Mesenchymal stem cell (in vitro differentiated cells and primary cell): ENCODE measurements at regions not wholly inside any gene's neighbourhood (a gene's known extent, or its start where the extent isn't known, plus 50 kb on each side); places are given as distances from the start of the nearest gene placed in this dataset.
A peak's percentile ranks its signal among the peaks of the same experiment; 100 is the strongest.

ENCODE experiments used
- DNase-seq: peaks from one replicate; pipeline ENCODE4 v3.0.0-alpha.2; 2013
- H2AFZ ChIP-seq: one replicate; pipeline ENCODE4 v1.6.1; 2013; ENCODE audit warnings: low read depth, mild to moderate bottlenecking, control low read depth, inconsistent platforms, low read length, moderate library complexity
- H2AK5ac ChIP-seq: 2 replicates; pipeline ENCODE4 v1.6.1; 2013; ENCODE audit warnings: low read length, moderate library complexity, mild to moderate bottlenecking, inconsistent platforms; ENCODE audit not compliant: severe bottlenecking
- H2BK120ac ChIP-seq: one replicate; pipeline ENCODE4 v1.6.1; 2013; ENCODE audit warnings: low read depth, mild to moderate bottlenecking, inconsistent platforms, low read length, moderate library complexity
- H2BK12ac ChIP-seq, 2 experiments: one replicate each; pipeline ENCODE4 v1.6.1; 2013; ENCODE audit warnings: inconsistent platforms in 2 of 2, low read length in 2 of 2, mild to moderate bottlenecking in 2 of 2, moderate library complexity in 2 of 2, control low read depth in 1 of 2
- H2BK15ac ChIP-seq: one replicate; pipeline ENCODE4 v1.6.1; 2013; ENCODE audit warnings: mild to moderate bottlenecking, low read depth, inconsistent platforms; ENCODE audit not compliant: poor library complexity, severe bottlenecking
- H2BK5ac ChIP-seq: 2 replicates; pipeline ENCODE4 v1.6.1; 2013; ENCODE audit warnings: low read depth, mild to moderate bottlenecking, low read length, control low read depth, inconsistent platforms; ENCODE audit not compliant: poor library complexity, severe bottlenecking
- H3K14ac ChIP-seq, 2 experiments: one replicate each; pipeline ENCODE4 v1.6.1; 2013; ENCODE audit warnings: inconsistent platforms in 2 of 2, low read length in 2 of 2, control low read depth in 1 of 2, mild to moderate bottlenecking in 1 of 2, moderate library complexity in 1 of 2
- H3K18ac ChIP-seq, 2 experiments: one replicate each; pipeline ENCODE4 v1.6.1; 2013; ENCODE audit warnings: inconsistent platforms in 2 of 2, low read length in 2 of 2, control low read depth in 1 of 2, low read depth in 1 of 2, mild to moderate bottlenecking in 1 of 2
- H3K23ac ChIP-seq, 2 experiments: one replicate each; pipeline ENCODE4 v1.6.1; 2013; ENCODE audit warnings: inconsistent platforms in 2 of 2, low read length in 2 of 2, mild to moderate bottlenecking in 2 of 2, moderate library complexity in 2 of 2, control low read depth in 1 of 2
- H3K27ac ChIP-seq: 2 replicates; pipeline ENCODE4 v1.5.1; 2013; ENCODE audit warnings: mild to moderate bottlenecking, moderate library complexity, low read length, control low read depth, inconsistent platforms; ENCODE audit not compliant: poor library complexity, severe bottlenecking
- H3K27me3 ChIP-seq, 2 experiments: 2 replicates each; pipeline versions ENCODE4 v1.6.1 to v1.7.0; 2013; ENCODE audit warnings: low read length in 2 of 2, mild to moderate bottlenecking in 2 of 2, moderate library complexity in 2 of 2, control low read depth in 1 of 2, inconsistent platforms in 1 of 2; ENCODE audit not compliant: control insufficient read depth in 1 of 2, insufficient read depth in 1 of 2
- H3K36me3 ChIP-seq, 2 experiments: 2 replicates each; pipeline versions ENCODE4 v1.6.1 to v1.7.0; 2013; ENCODE audit warnings: low read length in 2 of 2, control low read depth in 1 of 2, inconsistent platforms in 1 of 2, low read depth in 1 of 2, mild to moderate bottlenecking in 1 of 2; ENCODE audit not compliant: insufficient read depth in 2 of 2, control insufficient read depth in 1 of 2
- H3K4ac ChIP-seq, 2 experiments: one replicate each; pipeline ENCODE4 v1.6.1; 2013; ENCODE audit warnings: inconsistent platforms in 2 of 2, low read length in 2 of 2, mild to moderate bottlenecking in 2 of 2, moderate library complexity in 2 of 2, control low read depth in 1 of 2, low read depth in 1 of 2
- H3K4me1 ChIP-seq: 2 replicates; pipeline ENCODE4 v1.6.1; 2013; ENCODE audit warnings: low read depth, low read length, control low read depth; ENCODE audit not compliant: control insufficient read depth, insufficient read depth
- H3K4me2 ChIP-seq: 2 replicates; pipeline ENCODE4 v1.6.1; 2013; ENCODE audit warnings: low read length, mild to moderate bottlenecking, inconsistent platforms; ENCODE audit not compliant: poor library complexity, severe bottlenecking
- H3K4me3 ChIP-seq, 2 experiments: 2 replicates each; pipeline versions ENCODE4 v1.5.1 to v1.7.0; 2013; ENCODE audit warnings: low read length in 2 of 2, mild to moderate bottlenecking in 2 of 2, control low read depth in 1 of 2, low read depth in 1 of 2; ENCODE audit not compliant: insufficient read depth in 1 of 2
- H3K79me1 ChIP-seq: replicated peaks from 2 replicates; pipeline ENCODE4 v1.6.1; 2013; ENCODE audit warnings: mild to moderate bottlenecking, control low read depth, low read length, inconsistent platforms; ENCODE audit not compliant: poor library complexity, severe bottlenecking
- H3K9ac ChIP-seq: 2 replicates; pipeline ENCODE4 v1.7.0; 2013; ENCODE audit warnings: mild to moderate bottlenecking, low read length, moderate library complexity
- H3K9me3 ChIP-seq: 2 replicates; pipeline ENCODE4 v1.7.0; 2013; ENCODE audit warnings: mild to moderate bottlenecking, low read length; ENCODE audit not compliant: control insufficient read depth
- H4K8ac ChIP-seq: one replicate; pipeline ENCODE4 v1.6.1; 2013; ENCODE audit warnings: inconsistent platforms, mild to moderate bottlenecking, low read length, moderate library complexity
- H4K91ac ChIP-seq: one replicate; pipeline ENCODE4 v1.6.1; 2013; ENCODE audit warnings: mild to moderate bottlenecking, low read length, inconsistent platforms
- WGBS: methylation state at CpG from one replicate; pipeline ENCODE4 v1.1.7; 2013; ENCODE audit warnings: mixed read lengths; 5-methylcytosine and 5-hydroxymethylcytosine counted together

GRCh38 chr6:165987483-165988301 lies 180.0 kb downstream of the TBXT start:
- H3K4me2 ChIP-seq, result peak overlapping the region; percentile 99
- no peak overlapping the region for H2AK5ac ChIP-seq
- H4K91ac ChIP-seq, result no peak overlapping the region
- H3K14ac ChIP-seq, result no peak overlapping the region
- WGBS, result under 1% methylated on average over 34 of the region's 51 CpGs
- H2AFZ ChIP-seq, result no peak overlapping the region
- H3K4ac ChIP-seq, result no peak overlapping the region
- H3K9me3 ChIP-seq, result no peaks in the 10 kb centered on the region
- H3K18ac ChIP-seq, result peak overlapping the region in 1 of 2 experiments; percentile 34
- peak overlapping the region; percentile 57 for H3K9ac ChIP-seq
- no peak overlapping the region for H3K27ac ChIP-seq
- peak overlapping the region; percentile 53 to 77 for H3K4me3 ChIP-seq
- no peak overlapping the region for H2BK15ac ChIP-seq
- H2BK5ac ChIP-seq, result no peak overlapping the region
- no peaks in the 10 kb centered on the region for H3K36me3 ChIP-seq
- no peak overlapping the region for H3K23ac ChIP-seq
- DNase-seq, result peak; percentile 90
- H2BK12ac ChIP-seq, result no peak overlapping the region
- H3K4me1 ChIP-seq, result peaks cover 29% of the 10 kb centered on the region
- H4K8ac ChIP-seq, result no peak overlapping the region
- peaks cover 49 to 69% of the 10 kb centered on the region in 2 experiments for H3K27me3 ChIP-seq
- no peak overlapping the region for H2BK120ac ChIP-seq
- no peaks in the 10 kb centered on the region for H3K79me1 ChIP-seq

GRCh38 chr6:165986914-165987482 lies 180.7 kb downstream of the TBXT start:
- H2BK120ac ChIP-seq, result no peak overlapping the region
- H3K4me2 ChIP-seq, result peak overlapping the region; percentile 99
- no peak overlapping the region for H3K18ac ChIP-seq
- H3K9ac ChIP-seq, result peak overlapping the region; percentile 57
- peaks cover 49 to 69% of the 10 kb centered on the region in 2 experiments for H3K27me3 ChIP-seq
- H3K4me3 ChIP-seq, result peak overlapping the region in 1 of 2 experiments; percentile 77
- H2AK5ac ChIP-seq, result no peak overlapping the region
- no peak overlapping the region for H2BK15ac ChIP-seq
- H2BK5ac ChIP-seq, result no peak overlapping the region
- H4K91ac ChIP-seq, result no peak overlapping the region
- H3K4ac ChIP-seq, result no peak overlapping the region
- no peak overlapping the region for H3K23ac ChIP-seq
- H3K79me1 ChIP-seq, result no peaks in the 10 kb centered on the region
- no peak overlapping the region for H3K27ac ChIP-seq
- no peak overlapping the region for H3K14ac ChIP-seq
- no peak overlapping the region for H2AFZ ChIP-seq
- no peaks in the 10 kb centered on the region for H3K36me3 ChIP-seq
- H2BK12ac ChIP-seq, result no peak overlapping the region
- no peak overlapping the region for H4K8ac ChIP-seq
- WGBS, result 0% methylated on average over 21 of the region's 27 CpGs
- peak; percentile 41 for DNase-seq
- H3K4me1 ChIP-seq, result peaks cover 29% of the 10 kb centered on the region
- H3K9me3 ChIP-seq, result no peaks in the 10 kb centered on the region

GRCh38 chr6:165986311-165986913 lies 181.2 kb downstream of the TBXT start:
- 15% methylated on average over 7 of the region's 8 CpGs for WGBS
- no peak overlapping the region for H2BK120ac ChIP-seq
- no peak overlapping the region for H3K4ac ChIP-seq
- peak overlapping the region in 1 of 2 experiments; percentile 77 for H3K4me3 ChIP-seq
- no peak overlapping the region for H2BK12ac ChIP-seq
- no peaks in the 10 kb centered on the region for H3K79me1 ChIP-seq
- H2BK5ac ChIP-seq, result no peak overlapping the region
- no peak overlapping the region for H3K9ac ChIP-seq
- no peak overlapping the region for H3K27ac ChIP-seq
- H4K91ac ChIP-seq, result no peak overlapping the region
- H2AFZ ChIP-seq, result no peak overlapping the region
- no peaks in the 10 kb centered on the region for H3K36me3 ChIP-seq
- H3K18ac ChIP-seq, result no peak overlapping the region
- H3K4me1 ChIP-seq, result peaks cover 28% of the 10 kb centered on the region
- H3K4me2 ChIP-seq, result no peak overlapping the region
- no peaks in the 10 kb centered on the region for H3K9me3 ChIP-seq
- no peak overlapping the region for H3K14ac ChIP-seq
- H2BK15ac ChIP-seq, result no peak overlapping the region
- H3K27me3 ChIP-seq, result peaks cover 49 to 63% of the 10 kb centered on the region in 2 experiments
- H3K23ac ChIP-seq, result no peak overlapping the region
- DNase-seq, result no peak
- no peak overlapping the region for H2AK5ac ChIP-seq
- H4K8ac ChIP-seq, result no peak overlapping the region

- Histone ChIP-seq H2AFZ (no peak overlapping the region), H3K18ac (no peak overlapping the region), H2BK15ac (no peak overlapping the region), H3K4me2 (no peak overlapping the region), H4K8ac (no peak overlapping the region), H3K4me1 (peaks cover 26% of the 10 kb centered on the region), H3K27me3 (peaks cover 43 to 58% of the 10 kb centered on the region in 2 experiments), H3K4me3 (no peak overlapping the region), H2BK5ac (no peak overlapping the region), H3K14ac (no peak overlapping the region), H3K23ac (no peak overlapping the region), H3K36me3 (no peaks in the 10 kb centered on the region), H3K27ac (no peak overlapping the region), H2BK120ac (no peak overlapping the region), H2AK5ac (no peak overlapping the region), H3K9me3 (no peaks in the 10 kb centered on the region), H4K91ac (no peak overlapping the region), H3K4ac (no peak overlapping the region), H2BK12ac (no peak overlapping the region), H3K9ac (no peak overlapping the region), H3K79me1 (no peaks in the 10 kb centered on the region)
- DNase-seq, result no peak
- 12% methylated on average over 9 of the region's 14 CpGs for WGBS
These were observed 181.8 kb downstream of the TBXT start for GRCh38 chr6:165985806-165986299.
